SK-N-SH (cell line): ENCODE measurements at regions not wholly inside any gene's neighbourhood (a gene's known extent, or its start where the extent isn't known, plus 50 kb on each side); places are given as distances from the start of the nearest gene placed in this dataset.

Experiments used
- CTCF ChIP-seq: fragments of 200-600 bp; sonication (generic); IDR thresholded peaks from 2 replicates; pipeline ENCODE4 v1.6.1; 2017; ENCODE audit warnings: antibody characterized with exemption, mild to moderate bottlenecking, moderate library complexity
- ELF1 ChIP-seq: IDR thresholded peaks from 2 replicates; pipeline ENCODE4 v1.4.0; 2012
- EP300 ChIP-seq, 2 experiments: IDR thresholded peaks; 2 replicates each; pipeline versions ENCODE4 v1.4.0 to v1.6.1; 2012; ENCODE audit warnings: borderline replicate concordance in 1 of 2, low read depth in 1 of 2, low read length in 1 of 2
- FOXM1 ChIP-seq: IDR thresholded peaks from 2 replicates; pipeline ENCODE4 v1.4.0; 2012; ENCODE audit warnings: low read depth, mild to moderate bottlenecking
- JUND ChIP-seq: IDR thresholded peaks from 2 replicates; pipeline ENCODE4 v1.4.0; 2012
- MXI1 ChIP-seq: IDR thresholded peaks from 2 replicates; pipeline ENCODE4 v1.6.1; 2012; ENCODE audit warnings: mild to moderate bottlenecking, low read depth, low read length, improper control_type of control experiment
- PBX3 ChIP-seq: IDR thresholded peaks from 2 replicates; pipeline ENCODE4; 2012
- POLR2AphosphoS5 ChIP-seq: IDR thresholded peaks from 2 replicates; pipeline ENCODE4 v1.6.1; 2012; ENCODE audit warnings: low read depth, low read length
- RCOR1 ChIP-seq: fragments of 150-350 bp; IDR thresholded peaks from 2 replicates; pipeline ENCODE4 v1.6.1; 2017; ENCODE audit warnings: antibody characterized with exemption, low read length
- SIN3A ChIP-seq: IDR thresholded peaks from 2 replicates; pipeline ENCODE4 v1.6.1; 2012; ENCODE audit warnings: low read depth, mild to moderate bottlenecking, low read length, moderate library complexity, borderline replicate concordance
- TAF1 ChIP-seq: IDR thresholded peaks from 2 replicates; pipeline ENCODE4 v1.6.1; 2012; ENCODE audit warnings: low read depth, mild to moderate bottlenecking, low read length, moderate library complexity, borderline replicate concordance

GRCh38 chr3:81352867-81353266 is 408.6 kb downstream of the GBE1 start:
- no peak for TF ChIP-seq PBX3
- no peak for TF ChIP-seq CTCF
- no peak for TF ChIP-seq FOXM1
- no peak for TF ChIP-seq POLR2AphosphoS5
- TF ChIP-seq JUND, result no peak
- no peak for TF ChIP-seq MXI1
- TF ChIP-seq EP300 (IDR thresholded peaks at IDR 0.05; ENCODE audit: borderline replicate concordance in 1 of 2, low read depth in 1 of 2, low read length in 1 of 2), result no peak
- no peak for TF ChIP-seq TAF1
- TF ChIP-seq SIN3A, result no peak
- TF ChIP-seq RCOR1, result no peak
- no peak for TF ChIP-seq ELF1
